ENCODE measurements at regions not wholly inside any gene's neighbourhood (a gene's known extent, or its start where the extent isn't known, plus 50 kb on each side); places are given as distances from the start of the nearest gene placed in this dataset.

DNA sequence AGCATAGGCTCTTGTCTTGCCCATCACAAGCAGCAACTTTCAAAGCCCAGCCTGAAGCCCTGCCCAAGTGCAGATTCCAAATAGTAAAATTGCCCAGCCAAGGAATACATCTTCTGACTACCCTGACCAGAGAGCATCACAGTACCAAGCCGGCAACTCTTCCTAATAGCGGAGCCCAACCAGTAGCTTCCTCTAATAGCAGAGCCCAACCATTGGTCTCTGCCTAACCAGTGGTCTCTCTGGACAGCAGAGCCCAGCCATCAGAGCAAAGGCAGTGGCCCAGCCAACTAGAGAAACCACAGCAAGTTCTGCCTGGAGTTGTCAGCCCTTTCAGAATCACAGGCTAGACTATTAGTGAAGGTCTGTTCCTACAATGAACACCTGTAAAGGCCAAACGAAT is 285.6 kb downstream of the HGF start:
- TF ChIP-seq, protein P1, sequence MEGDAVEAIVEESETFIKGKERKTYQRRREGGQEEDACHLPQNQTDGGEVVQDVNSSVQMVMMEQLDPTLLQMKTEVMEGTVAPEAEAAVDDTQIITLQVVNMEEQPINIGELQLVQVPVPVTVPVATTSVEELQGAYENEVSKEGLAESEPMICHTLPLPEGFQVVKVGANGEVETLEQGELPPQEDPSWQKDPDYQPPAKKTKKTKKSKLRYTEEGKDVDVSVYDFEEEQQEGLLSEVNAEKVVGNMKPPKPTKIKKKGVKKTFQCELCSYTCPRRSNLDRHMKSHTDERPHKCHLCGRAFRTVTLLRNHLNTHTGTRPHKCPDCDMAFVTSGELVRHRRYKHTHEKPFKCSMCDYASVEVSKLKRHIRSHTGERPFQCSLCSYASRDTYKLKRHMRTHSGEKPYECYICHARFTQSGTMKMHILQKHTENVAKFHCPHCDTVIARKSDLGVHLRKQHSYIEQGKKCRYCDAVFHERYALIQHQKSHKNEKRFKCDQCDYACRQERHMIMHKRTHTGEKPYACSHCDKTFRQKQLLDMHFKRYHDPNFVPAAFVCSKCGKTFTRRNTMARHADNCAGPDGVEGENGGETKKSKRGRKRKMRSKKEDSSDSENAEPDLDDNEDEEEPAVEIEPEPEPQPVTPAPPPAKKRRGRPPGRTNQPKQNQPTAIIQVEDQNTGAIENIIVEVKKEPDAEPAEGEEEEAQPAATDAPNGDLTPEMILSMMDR (tag by site-specific recombination; IDR thresholded peaks at IDR 0.05): no peak
- TF ChIP-seq, protein P2, sequence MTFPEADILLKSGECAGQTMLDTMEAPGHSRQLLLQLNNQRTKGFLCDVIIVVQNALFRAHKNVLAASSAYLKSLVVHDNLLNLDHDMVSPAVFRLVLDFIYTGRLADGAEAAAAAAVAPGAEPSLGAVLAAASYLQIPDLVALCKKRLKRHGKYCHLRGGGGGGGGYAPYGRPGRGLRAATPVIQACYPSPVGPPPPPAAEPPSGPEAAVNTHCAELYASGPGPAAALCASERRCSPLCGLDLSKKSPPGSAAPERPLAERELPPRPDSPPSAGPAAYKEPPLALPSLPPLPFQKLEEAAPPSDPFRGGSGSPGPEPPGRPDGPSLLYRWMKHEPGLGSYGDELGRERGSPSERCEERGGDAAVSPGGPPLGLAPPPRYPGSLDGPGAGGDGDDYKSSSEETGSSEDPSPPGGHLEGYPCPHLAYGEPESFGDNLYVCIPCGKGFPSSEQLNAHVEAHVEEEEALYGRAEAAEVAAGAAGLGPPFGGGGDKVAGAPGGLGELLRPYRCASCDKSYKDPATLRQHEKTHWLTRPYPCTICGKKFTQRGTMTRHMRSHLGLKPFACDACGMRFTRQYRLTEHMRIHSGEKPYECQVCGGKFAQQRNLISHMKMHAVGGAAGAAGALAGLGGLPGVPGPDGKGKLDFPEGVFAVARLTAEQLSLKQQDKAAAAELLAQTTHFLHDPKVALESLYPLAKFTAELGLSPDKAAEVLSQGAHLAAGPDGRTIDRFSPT (tag by site-specific recombination; IDR thresholded peaks at IDR 0.05): no peak
- TF ChIP-seq ZBTB17 (tag by site-specific recombination; IDR thresholded peaks at IDR 0.05) (no peak), SP2 (tag by site-specific recombination; IDR thresholded peaks at IDR 0.05) (no peak), ZNF140 (tag by site-specific recombination; IDR thresholded peaks at IDR 0.05) (no peak), ZNF610 (tag by site-specific recombination; IDR thresholded peaks at IDR 0.05; ENCODE audit: borderline replicate concordance) (no peak), ZNF76 (tag by site-specific recombination; IDR thresholded peaks at IDR 0.05; ENCODE audit: borderline replicate concordance, low read depth) (no peak), YY1 (tag by site-specific recombination; IDR thresholded peaks at IDR 0.05) (no peak)
- TF ChIP-seq, protein P3, sequence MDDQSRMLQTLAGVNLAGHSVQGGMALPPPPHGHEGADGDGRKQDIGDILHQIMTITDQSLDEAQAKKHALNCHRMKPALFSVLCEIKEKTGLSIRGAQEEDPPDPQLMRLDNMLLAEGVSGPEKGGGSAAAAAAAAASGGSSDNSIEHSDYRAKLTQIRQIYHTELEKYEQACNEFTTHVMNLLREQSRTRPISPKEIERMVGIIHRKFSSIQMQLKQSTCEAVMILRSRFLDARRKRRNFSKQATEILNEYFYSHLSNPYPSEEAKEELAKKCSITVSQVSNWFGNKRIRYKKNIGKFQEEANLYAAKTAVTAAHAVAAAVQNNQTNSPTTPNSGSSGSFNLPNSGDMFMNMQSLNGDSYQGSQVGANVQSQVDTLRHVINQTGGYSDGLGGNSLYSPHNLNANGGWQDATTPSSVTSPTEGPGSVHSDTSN (CRISPR knock-in tag; IDR thresholded peaks at IDR 0.05): no peak
